ENCODE measurements at regions not wholly inside any gene's neighbourhood (a gene's known extent, or its start where the extent isn't known, plus 50 kb on each side); places are given as distances from the start of the nearest gene placed in this dataset.
"Not testable (repeated sequence)": the region's sequence is repeated elsewhere in the genome, so short reads cannot be mapped to it uniquely, and the experiment has no call there.

GRCh38 chr16:5763176-5763575 lies 665.6 kb upstream of the EEF2KMT start:
- DNase-seq (ENCODE audit: low read depth), result no peak

GRCh38 chr16:5762362-5762761 lies 664.8 kb upstream of the EEF2KMT start:
- DNase-seq (ENCODE audit: low read depth), result no peak

- no peak for DNase-seq (ENCODE audit: low read depth)
Observed at GRCh38 chr16:5761592-5761991, 664.0 kb upstream of the EEF2KMT start.

- DNase-seq (ENCODE audit: low read depth), result no peak
Observed at GRCh38 chr16:5758281-5758680, 660.7 kb upstream of the EEF2KMT start.

GRCh38 chr16:5756969-5757368 lies 659.4 kb upstream of the EEF2KMT start:
- no peak for DNase-seq (ENCODE audit: low read depth)

GRCh38 chr16:5753381-5753780 lies 655.8 kb upstream of the EEF2KMT start:
- DNase-seq (ENCODE audit: low read depth), result no peak

- DNase-seq (ENCODE audit: low read depth), result no peak
Observed at GRCh38 chr16:5751216-5751615, 653.6 kb upstream of the EEF2KMT start.

- DNase-seq (ENCODE audit: low read depth), result not testable (repeated sequence)
Observed at GRCh38 chr16:5750439-5750838, 652.8 kb upstream of the EEF2KMT start.

- no peak for DNase-seq (ENCODE audit: low read depth)
Observed at GRCh38 chr16:5738586-5738985, 641.0 kb upstream of the EEF2KMT start.

GRCh38 chr16:5736209-5736930 lies 638.8 kb upstream of the EEF2KMT start:
- DNase-seq (ENCODE audit: low read depth), result no peak

GRCh38 chr16:5735444-5735843 lies 637.8 kb upstream of the EEF2KMT start:
- DNase-seq (ENCODE audit: low read depth), result no peak

GRCh38 chr16:5730783-5731182 lies 633.2 kb upstream of the EEF2KMT start:
- no peak for DNase-seq (ENCODE audit: low read depth)

- no peak for DNase-seq (ENCODE audit: low read depth)
Observed at GRCh38 chr16:5722116-5722619, 624.6 kb upstream of the EEF2KMT start.

GRCh38 chr16:5715155-5715554 lies 617.6 kb upstream of the EEF2KMT start:
- DNase-seq (ENCODE audit: low read depth), result no peak

GRCh38 chr16:5709889-5710288 lies 612.3 kb upstream of the EEF2KMT start:
- DNase-seq (ENCODE audit: low read depth), result no peak

GRCh38 chr16:5706211-5706610 lies 608.6 kb upstream of the EEF2KMT start:
- no peak for DNase-seq (ENCODE audit: low read depth)

- DNase-seq (ENCODE audit: low read depth), result no peak
Observed at GRCh38 chr16:5704271-5704670, 606.7 kb upstream of the EEF2KMT start.

GRCh38 chr16:5693426-5693825 lies 595.8 kb upstream of the EEF2KMT start:
- no peak for DNase-seq (ENCODE audit: low read depth)

- DNase-seq (ENCODE audit: low read depth), result no peak
Observed at GRCh38 chr16:5681966-5682365, 584.4 kb upstream of the EEF2KMT start.

- no peak for DNase-seq (ENCODE audit: low read depth)
Observed at GRCh38 chr16:5678371-5678770, 580.8 kb upstream of the EEF2KMT start.

GRCh38 chr16:5671421-5671820 lies 573.8 kb upstream of the EEF2KMT start:
- DNase-seq (ENCODE audit: low read depth), result no peak

- no peak for DNase-seq (ENCODE audit: low read depth)
Observed at GRCh38 chr16:5670198-5670597, 572.6 kb upstream of the EEF2KMT start.

GRCh38 chr16:5668553-5668952 lies 571.0 kb upstream of the EEF2KMT start:
- DNase-seq (ENCODE audit: low read depth), result no peak

- no peak for DNase-seq (ENCODE audit: low read depth)
Observed at GRCh38 chr16:5665834-5666233, 568.2 kb upstream of the EEF2KMT start.

Data from Daoy (cell line).